ENCODE measurements at regions not wholly inside any gene's neighbourhood (a gene's known extent, or its start where the extent isn't known, plus 50 kb on each side); places are given as distances from the start of the nearest gene placed in this dataset.
"Not testable (repeated sequence)": the region's sequence is repeated elsewhere in the genome, so short reads cannot be mapped to it uniquely, and the experiment has no call there.

DNA sequence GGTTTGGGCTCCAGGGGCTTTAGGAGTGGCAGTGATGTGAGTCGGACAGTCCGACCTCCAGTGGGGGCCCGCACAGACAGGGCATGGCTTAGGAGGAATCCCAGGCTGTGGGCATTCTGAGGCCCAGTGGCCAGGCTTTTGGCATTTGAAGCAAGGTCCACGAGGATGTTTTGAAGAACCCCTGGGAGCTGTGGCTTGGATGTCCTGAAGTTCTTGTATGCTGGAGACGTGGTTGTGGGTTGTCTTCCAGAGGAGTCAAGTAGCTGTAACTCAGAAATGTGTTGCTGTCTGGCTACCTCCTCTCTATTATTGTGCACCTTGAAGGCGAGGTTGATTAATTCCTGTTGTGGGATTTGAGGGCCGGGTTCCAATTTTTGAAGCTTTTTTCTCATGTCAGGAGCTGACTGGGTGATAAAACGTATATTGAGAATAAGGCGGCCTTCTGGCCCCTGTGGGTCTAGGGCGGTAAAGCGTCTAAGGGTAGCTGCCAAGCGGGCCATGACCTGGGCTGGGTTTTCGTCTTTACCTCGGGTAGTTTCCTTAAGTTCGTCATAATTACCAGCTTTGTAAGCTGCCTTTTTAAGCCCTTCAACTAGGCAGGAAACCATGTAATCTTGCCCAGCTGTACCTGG lies 67.3 kb upstream of the EZR start:
- DNase-seq (ENCODE audit: low read depth in 2 of 2) = not testable (repeated sequence)

DNA sequence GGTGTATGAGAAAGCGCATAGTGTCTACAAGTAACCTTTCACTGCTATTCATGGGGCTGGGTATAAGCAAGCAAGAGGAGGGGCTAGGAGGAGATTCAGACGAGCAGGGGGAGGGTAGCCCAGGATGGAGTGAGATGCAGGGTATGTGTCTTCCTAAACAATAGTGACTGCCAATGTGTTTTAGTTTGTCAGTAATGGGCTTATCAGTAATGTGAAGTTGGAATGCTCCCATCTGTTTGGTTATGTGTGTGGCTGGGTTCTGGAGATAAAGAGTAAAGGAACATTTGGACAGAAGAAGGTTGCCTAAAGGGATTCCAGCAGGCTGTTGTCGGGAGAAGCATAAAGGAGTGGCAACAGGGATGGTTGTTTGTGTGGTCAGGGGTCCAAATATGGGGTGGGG lies 62.7 kb upstream of the EZR start:
- not testable (repeated sequence) for DNase-seq (ENCODE audit: low read depth in 2 of 2)

DNA sequence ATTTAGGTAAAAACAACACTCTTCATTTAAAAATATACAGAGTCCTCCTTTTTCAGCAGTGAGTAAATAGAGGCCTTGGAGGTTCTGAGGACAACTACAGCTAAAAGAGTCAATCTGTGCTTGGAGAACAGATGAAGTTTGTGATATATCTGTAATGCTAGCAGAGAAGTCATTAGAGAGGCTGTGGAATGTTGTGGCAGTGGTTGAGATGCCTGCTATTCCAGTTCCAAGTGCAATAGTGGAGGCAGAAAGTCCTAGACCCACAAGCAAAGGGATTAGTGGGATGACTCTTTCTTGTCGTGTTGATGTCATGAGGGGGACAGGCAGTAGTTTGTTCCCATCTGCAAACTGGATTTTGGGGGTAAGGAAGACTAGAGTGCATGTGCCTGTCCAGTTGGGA lies 62.1 kb upstream of the EZR start:
- DNase-seq (ENCODE audit: low read depth in 2 of 2) = not testable (repeated sequence)

DNA sequence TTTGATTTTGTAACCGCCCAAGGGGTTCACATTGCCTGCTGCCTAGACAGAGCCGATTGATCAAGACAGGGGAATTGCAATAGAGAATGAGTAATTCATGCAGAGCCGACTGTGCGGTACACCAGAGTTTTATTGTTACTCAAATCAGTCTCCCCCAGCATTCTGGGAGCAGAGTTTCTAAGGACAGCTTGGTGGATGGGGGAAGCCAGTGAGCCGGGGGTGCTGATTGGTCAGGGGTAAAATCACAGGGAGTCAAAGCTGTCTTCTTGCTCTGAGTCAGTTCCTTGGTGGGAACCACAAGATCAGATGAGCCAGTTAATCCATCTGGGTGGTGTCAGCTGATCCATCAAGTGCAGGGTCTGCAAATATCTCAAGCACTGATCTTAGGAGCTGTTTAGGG lies 60.0 kb upstream of the EZR start:
- DNase-seq (ENCODE audit: low read depth in 2 of 2) = peak; percentile 60 to 61

DNA sequence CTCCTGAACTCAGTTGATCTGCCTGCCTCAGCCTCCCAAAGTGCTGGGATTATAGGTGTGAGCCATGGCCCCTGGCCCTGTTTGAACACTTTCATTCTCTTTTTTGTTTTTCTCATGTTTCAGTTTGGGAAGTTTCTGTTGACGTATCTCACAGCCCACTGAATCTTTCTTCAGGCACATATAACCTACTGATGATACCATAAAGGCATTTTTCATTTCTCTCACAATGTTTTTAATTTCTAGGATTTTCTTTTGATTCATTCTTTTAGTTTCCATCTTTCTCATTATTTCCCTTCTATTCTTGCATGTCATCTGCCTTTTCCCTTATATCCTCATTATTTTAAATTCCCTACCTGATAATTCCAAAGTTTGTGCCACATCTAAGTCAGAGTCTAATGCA lies 58.5 kb upstream of the EZR start:
- no peak for DNase-seq (ENCODE audit: low read depth in 2 of 2)

DNA sequence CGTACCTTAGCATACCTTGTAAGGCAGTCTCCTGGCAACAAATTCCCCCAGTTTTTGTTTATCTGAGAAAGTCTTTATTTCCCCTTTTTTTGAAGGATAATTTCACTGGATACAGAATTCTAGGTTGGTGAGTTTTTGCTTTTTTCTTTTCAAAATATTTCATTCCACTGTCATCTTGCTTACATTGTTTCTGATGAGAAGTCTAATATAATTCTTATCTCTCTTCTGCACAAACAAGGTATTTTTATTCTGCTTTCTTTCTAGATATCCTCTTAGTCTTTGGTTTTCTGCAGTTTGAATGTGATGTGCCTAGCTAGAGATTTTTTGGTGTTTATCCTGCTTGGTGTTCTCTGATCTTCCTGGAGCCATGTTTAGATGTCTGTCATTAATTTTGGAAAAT lies 57.7 kb upstream of the EZR start:
- DNase-seq (ENCODE audit: low read depth in 2 of 2) = no peak

DNA sequence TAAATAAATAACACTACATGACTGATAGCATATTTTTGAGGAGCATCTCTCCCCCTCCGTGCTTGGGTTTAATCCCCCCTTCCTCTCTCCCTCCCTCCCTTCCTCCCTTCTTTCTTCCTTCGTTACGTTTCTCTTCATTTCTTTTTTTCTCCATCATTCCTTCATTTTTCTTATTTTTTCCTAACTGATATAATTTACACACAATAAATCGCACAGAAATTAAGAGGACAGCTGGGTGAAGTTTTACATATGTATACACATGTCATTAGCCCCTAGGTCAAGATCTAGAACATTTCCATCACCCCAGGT lies 51.4 kb upstream of the EZR start:
- DNase-seq (ENCODE audit: low read depth in 2 of 2) = no peak

DNA sequence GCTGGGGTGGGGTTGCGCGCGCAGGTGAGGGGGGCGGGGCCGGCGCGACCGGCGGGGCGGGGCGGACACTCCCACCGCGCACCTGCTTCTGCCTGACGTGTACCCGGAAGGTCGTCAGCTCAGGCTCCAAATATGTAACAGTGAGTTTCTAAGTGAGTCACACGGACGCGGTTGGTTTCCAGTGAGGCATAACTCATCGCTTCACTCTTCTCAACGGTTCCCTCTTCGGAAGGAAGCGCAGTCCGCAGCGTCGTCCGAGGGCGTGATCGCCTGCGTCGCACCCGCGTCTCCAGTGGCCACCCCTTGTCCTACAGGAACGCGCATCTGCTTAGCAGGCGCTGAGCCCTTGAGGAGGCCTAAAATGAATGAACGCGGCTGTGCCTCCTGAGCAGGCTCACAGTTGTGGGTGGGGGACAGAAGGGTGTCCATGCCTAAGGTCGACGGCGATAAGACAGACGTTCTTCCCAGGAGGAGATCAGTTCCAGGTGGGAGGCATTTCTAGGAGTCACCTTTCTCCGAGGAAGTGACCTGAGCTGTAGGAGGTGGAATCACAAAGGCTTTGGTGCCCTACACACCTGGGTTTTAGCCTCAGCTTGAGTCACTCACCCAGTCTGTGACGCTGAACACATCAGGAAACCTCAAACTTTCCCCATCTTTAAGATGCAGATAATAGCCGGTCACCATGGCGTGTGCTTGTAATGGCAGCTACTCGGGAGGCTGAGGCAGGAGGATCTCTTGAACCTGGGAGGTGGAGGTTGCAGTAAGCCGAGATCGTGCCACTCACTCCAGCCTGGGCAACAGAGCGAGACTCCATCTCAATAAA lies 50.9 kb upstream of the EZR start:
- DNase-seq (ENCODE audit: low read depth in 2 of 2) = peak; percentile 91 to 94

DNA sequence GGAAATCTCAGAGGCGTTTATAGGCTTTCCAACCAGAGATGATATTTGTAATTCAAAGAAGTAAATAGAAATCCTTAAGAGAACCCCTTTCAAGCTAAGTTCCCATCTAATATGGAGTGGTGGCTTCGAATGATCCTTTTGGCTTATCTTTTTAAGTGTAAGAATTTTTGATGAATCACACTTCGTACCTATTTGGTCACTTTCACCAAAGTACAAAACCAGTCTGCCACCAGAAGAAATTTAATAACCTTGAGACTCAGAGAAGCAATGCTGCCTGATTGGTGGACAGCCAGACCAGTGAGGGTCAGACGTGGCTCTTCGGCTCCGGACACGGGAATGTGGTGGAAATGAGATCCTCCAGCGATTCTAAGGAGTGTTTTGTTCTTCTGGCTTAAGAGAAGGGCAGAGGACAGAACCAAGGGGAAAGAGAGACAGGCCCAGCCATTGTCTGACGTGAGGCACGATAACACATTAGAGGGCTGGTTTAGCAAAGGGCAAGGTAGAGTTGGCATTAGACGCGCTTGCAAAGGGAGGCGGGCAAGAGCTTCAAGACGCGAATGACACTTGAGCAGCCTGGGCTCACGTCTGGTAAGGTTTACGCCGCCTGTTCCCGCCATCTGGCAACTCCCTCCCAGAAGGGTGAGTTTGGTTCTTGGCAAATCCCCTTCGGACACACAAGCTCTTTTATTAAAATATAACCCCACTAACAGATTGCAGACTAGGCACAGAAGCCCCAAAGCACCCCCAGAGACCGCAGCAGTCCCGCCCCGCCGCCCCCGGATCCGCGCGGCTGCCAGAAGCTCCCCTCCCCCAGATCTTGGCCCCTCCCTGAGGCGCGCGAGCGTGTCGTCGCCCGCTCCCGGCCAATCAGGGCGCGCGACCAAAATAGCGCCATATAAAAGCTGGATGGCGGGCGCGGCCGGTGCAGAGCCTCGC lies 50.0 kb upstream of the EZR start:
- no peak for DNase-seq (ENCODE audit: low read depth in 2 of 2)

All from stimulated activated CD4-positive, alpha-beta T cell treated with anti-CD3 and anti-CD28 coated beads, Interleukin-15, amount 100 ng/mL, for 48 hours (primary cell).